GM10266 (cell line): ENCODE measurements at regions not wholly inside any gene's neighbourhood (a gene's known extent, or its start where the extent isn't known, plus 50 kb on each side); places are given as distances from the start of the nearest gene placed in this dataset.
"Not testable (repeated sequence)": the region's sequence is repeated elsewhere in the genome, so short reads cannot be mapped to it uniquely, and the experiment has no call there.

Experiments
- DNase-seq: peaks from one replicate; pipeline ENCODE4 v3.0.0; 2012; ENCODE audit errors: extremely low spot score
- TF ChIP-seq, protein P1 (sequence below): IDR thresholded peaks from 2 replicates; pipeline ENCODE4 v1.5.1; 2012; ENCODE audit warnings: mild to moderate bottlenecking, low read depth; ENCODE audit not compliant: control insufficient read depth, insufficient read depth; ENCODE audit errors: missing control alignments

GRCh38 chr5:114780290-114780689, 389.4 kb downstream of the TRIM36 start:
- TF ChIP-seq, protein P1, sequence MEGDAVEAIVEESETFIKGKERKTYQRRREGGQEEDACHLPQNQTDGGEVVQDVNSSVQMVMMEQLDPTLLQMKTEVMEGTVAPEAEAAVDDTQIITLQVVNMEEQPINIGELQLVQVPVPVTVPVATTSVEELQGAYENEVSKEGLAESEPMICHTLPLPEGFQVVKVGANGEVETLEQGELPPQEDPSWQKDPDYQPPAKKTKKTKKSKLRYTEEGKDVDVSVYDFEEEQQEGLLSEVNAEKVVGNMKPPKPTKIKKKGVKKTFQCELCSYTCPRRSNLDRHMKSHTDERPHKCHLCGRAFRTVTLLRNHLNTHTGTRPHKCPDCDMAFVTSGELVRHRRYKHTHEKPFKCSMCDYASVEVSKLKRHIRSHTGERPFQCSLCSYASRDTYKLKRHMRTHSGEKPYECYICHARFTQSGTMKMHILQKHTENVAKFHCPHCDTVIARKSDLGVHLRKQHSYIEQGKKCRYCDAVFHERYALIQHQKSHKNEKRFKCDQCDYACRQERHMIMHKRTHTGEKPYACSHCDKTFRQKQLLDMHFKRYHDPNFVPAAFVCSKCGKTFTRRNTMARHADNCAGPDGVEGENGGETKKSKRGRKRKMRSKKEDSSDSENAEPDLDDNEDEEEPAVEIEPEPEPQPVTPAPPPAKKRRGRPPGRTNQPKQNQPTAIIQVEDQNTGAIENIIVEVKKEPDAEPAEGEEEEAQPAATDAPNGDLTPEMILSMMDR, result no peak
- no peak for DNase-seq

- no peak for DNase-seq
- TF ChIP-seq, protein P1, result no peak
Measured at GRCh38 chr5:114744406-114744805, 382.5 kb downstream of the KCNN2 start.

- TF ChIP-seq, protein P1, result no peak
- DNase-seq, result no peak
Measured at GRCh38 chr5:114734238-114734637, 372.4 kb downstream of the KCNN2 start.

GRCh38 chr5:114729986-114730385, 368.1 kb downstream of the KCNN2 start:
- TF ChIP-seq, protein P1, result no peak
- DNase-seq, result no peak

DNA sequence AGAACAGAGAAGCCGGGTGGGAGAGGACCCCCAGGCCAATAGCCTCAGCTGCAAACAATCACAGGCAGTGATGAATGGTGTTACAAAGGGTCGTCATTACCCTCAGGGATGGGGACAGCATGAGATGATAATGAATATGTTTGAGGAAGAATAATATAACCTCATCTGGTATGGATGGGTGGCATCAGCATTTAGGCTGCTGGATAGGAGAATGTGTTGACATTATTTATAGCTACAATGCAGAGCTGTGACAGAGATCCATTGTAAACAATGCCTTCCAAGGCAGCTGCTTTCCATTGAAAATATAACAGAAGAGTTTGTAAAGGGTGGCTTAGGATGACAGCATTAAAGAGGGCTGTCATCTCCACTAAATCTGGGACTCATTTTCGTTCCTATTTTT, 365.5 kb downstream of the KCNN2 start:
- TF ChIP-seq, protein P1, result no peak
- no peak for DNase-seq

GRCh38 chr5:114726131-114726530, 364.3 kb downstream of the KCNN2 start:
- TF ChIP-seq, protein P1, result no peak
- DNase-seq, result no peak

DNA sequence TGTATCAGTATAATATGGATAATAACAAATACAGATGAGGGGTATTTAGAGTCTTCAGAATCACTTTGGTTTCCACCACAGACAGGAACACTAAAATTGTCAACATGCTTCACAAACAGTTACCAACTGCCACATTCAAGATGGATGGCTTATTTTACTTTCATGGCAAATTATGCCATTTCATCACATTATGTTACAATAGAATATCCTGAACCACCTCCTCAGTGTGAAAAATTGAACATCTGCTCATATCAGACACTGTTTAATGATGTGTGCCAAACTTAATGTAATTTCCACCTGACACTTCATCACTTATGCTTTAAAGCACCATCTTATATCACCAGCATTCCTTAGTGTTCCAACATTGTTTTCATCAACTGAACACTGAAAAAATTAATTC, 357.4 kb downstream of the KCNN2 start:
- TF ChIP-seq, protein P1, result no peak
- no peak for DNase-seq

DNA sequence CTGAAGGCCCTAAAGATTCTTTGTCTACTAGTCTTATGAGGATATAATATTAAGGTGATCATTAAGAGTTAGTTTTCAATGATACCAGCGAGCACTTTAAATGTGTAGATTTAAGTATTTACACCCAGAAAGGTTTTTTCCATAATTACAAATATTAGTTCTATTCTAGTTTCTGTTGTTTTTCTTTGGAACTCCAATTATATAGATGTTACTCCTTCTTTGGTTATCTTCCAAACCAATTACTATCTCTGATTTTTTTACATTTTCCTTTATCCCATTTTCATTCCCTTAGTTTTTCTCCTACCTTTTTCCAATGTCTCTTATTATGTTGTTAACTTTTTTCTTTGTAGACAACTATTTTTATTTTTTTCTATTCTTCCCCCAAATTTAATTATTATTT, 355.1 kb downstream of the KCNN2 start:
- TF ChIP-seq, protein P1, result no peak
- DNase-seq, result no peak

DNA sequence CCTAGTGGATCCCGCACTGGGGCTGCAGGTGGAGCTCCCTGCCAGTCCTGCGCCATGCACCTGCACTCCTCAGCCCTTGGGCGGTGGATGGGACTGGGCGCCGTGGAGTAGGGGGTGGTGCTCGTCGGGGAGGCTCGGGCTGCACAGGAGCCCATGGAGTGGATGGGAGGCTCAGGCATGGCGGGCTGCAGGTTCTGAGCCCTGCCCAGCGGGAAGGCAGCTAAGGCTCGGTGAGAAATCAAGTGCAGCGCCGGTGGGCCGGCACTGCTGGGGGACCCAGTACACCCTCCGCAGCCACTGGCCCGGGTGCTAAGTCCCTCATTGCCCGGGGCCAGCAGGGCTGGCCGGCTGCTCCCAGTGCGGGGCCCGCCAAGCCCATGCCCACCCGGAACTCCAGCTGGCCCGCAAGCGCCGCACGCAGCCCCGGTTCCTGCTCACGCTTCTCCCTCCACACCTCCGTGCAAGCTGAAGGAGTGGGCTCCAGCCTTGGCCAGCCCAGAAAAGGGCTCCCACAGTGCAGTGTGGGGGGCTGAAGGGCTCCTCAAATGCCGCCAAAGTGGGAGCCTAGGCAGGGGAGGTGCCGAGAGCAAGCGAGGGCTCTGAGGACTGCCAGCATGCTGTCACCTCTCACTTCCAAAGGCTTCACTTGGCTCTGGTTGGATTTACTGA, 342.5 kb downstream of the KCNN2 start:
- DNase-seq, result not testable (repeated sequence)
